Astrocyte of the cerebellum (primary cell): ENCODE measurements at regions not wholly inside any gene's neighbourhood (a gene's known extent, or its start where the extent isn't known, plus 50 kb on each side); places are given as distances from the start of the nearest gene placed in this dataset.

Experiments
- DNase-seq: peaks from one replicate; pipeline ENCODE4 v3.0.0-alpha.2; 2011; ENCODE audit warnings: low read depth
- H3K4me3 ChIP-seq: 2 replicates; pipeline ENCODE4 v1.5.1; 2011; ENCODE audit warnings: mild to moderate bottlenecking, low read depth, low read length, moderate library complexity
- in situ Hi-C: cut with HindIII; loops from 2 replicates; pipeline ENCODE4 v1.10.0; 2017; ENCODE audit warnings: low sequenced_read_pairs
- TF ChIP-seq, protein P1 (sequence below): IDR thresholded peaks from 2 replicates; pipeline ENCODE4 v1.5.1; 2012; ENCODE audit warnings: low read length, low read depth, moderate library complexity, mild to moderate bottlenecking; ENCODE audit errors: missing control alignments

- TF ChIP-seq, protein P1, sequence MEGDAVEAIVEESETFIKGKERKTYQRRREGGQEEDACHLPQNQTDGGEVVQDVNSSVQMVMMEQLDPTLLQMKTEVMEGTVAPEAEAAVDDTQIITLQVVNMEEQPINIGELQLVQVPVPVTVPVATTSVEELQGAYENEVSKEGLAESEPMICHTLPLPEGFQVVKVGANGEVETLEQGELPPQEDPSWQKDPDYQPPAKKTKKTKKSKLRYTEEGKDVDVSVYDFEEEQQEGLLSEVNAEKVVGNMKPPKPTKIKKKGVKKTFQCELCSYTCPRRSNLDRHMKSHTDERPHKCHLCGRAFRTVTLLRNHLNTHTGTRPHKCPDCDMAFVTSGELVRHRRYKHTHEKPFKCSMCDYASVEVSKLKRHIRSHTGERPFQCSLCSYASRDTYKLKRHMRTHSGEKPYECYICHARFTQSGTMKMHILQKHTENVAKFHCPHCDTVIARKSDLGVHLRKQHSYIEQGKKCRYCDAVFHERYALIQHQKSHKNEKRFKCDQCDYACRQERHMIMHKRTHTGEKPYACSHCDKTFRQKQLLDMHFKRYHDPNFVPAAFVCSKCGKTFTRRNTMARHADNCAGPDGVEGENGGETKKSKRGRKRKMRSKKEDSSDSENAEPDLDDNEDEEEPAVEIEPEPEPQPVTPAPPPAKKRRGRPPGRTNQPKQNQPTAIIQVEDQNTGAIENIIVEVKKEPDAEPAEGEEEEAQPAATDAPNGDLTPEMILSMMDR: no peak
- in situ Hi-C loops: no loop called here
- H3K4me3 ChIP-seq: no peak overlapping the region
- no peak for DNase-seq
Measured at GRCh38 chr15:70573121-70573850, 190.1 kb downstream of the UACA start.

GRCh38 chr15:70569714-70570231 lies 193.6 kb downstream of the UACA start:
- in situ Hi-C loops: loop anchor here (10.0 kb wide), 1 partner anchor 55 kb away; no protein-coding TSS in a partner anchor
- H3K4me3 ChIP-seq: no peak overlapping the region
- TF ChIP-seq, protein P1: no peak
- no peak for DNase-seq

DNA sequence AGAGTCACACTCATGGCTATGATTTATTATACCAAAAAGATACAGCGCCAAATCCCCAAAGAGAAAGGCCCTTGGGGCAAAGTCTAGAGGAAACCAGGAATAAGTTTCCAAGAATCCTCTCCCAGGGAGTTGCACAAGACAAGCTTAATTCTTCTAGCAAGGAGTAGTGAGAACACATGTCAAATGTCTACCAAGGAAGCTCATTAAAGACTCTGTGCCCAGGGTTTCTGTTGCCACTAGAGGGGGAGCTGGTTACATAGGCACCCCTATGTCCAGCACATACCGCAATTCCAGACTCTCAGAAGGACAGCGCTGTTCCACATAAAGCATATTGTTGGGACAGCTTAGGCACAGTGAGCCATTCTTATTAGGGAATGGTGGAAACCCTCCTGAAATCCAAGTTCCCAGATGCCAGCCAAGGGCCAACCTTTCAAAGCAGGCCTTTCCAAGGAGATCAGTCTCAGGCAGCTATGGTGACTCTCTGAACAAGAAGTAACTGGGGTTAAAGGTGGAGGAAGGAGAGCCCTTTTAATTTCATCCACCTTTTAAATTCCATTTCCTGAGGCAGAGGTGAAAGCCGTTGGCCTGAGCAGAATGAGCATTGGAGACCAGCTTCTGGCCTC lies 194.2 kb downstream of the UACA start:
- TF ChIP-seq, protein P1: peak; percentile 82
- in situ Hi-C loops: loop anchor here (10.0 kb wide), 1 partner anchor 56 kb away; no protein-coding TSS in a partner anchor
- peak; percentile 60 for DNase-seq
- no peak overlapping the region for H3K4me3 ChIP-seq

DNA sequence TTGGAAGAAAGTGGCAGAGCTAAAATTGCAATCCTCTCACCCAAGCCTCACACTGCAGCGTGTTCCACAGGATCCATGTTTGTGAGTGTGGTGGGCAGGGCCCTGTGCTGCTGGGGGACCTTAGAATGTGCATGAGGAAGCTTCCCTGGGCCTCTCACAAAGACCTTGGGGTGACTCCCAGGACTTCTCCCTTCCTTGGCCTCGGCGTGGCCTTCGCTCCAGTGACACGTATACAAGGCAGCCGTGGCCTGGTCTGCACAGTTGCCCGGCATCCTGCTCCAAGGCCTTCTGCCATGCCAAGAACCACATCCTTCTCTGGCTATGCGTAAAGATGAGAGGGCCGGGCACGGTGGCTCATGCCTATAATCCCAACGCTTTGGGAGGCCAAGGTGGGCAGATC lies 196.4 kb downstream of the UACA start:
- DNase-seq: no peak
- in situ Hi-C loops: loop anchor here (10.0 kb wide), 1 partner anchor 58 kb away; no protein-coding TSS in a partner anchor
- no peak overlapping the region for H3K4me3 ChIP-seq
- TF ChIP-seq, protein P1: no peak

DNA sequence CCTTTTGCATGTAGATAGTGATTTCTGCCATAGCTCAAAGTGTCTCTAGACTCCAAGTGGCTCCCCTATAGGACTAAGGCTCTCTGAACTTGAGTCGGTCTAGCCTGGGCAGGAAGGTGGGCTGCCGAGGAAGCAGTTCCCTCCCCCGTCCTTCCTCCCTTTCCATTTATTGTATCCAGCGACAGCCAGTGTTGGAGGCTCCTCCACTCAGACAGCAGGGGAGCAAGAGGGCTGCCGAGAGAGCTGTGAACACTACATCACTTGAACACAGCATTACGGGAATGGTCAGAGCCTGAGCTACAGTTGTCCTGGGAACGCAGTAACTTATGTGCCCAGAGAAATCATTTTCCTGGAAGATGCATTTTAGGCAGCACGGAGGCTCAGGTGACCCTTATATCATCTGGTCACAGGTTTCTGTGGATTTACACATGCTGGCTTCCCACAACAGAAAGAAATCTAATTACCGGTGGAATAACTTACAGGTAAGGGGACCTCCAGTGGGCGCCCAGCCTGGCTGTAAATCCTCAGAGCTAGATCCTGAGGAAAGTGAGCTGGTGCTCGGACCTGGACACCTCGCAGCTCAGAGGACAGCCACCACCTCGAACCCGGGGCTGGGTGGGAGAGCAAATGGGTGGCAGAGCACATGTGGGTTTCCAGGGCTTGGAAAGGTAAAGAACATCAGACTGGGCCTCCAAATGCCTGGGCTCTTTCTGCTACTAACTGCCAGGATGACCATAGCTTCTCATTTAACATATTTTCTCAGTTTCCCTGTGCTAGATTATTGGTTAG lies 197.1 kb downstream of the UACA start:
- H3K4me3 ChIP-seq: no peak overlapping the region
- in situ Hi-C loops: loop anchor here (10.0 kb wide), 1 partner anchor 59 kb away; no protein-coding TSS in a partner anchor
- DNase-seq: no peak
- TF ChIP-seq, protein P1: peak; percentile 41

- no peak for DNase-seq
- TF ChIP-seq, protein P1: no peak
- H3K4me3 ChIP-seq: no peak overlapping the region
- in situ Hi-C loops: loop anchor here (10.0 kb wide), 1 partner anchor 61 kb away; no protein-coding TSS in a partner anchor
Measured at GRCh38 chr15:70563561-70564095, 199.7 kb downstream of the UACA start.
